ENCODE measurements at regions not wholly inside any gene's neighbourhood (a gene's known extent, or its start where the extent isn't known, plus 50 kb on each side); places are given as distances from the start of the nearest gene placed in this dataset.

GRCh38 chr11:8823174-8823742 lies 87.7 kb upstream of the AKIP1 start:
- no TSS peak for BruUV-seq (replicated peaks)
- Mint-ChIP-seq H3K36me3 (ENCODE audit: insufficient read depth, unreplicated experiment) (no peaks in the 10 kb centered on the region), H3K27me3 (ENCODE audit: unreplicated experiment) (no peaks in the 10 kb centered on the region), H3K4me1 (ENCODE audit: low read depth, unreplicated experiment) (no peaks in the 10 kb centered on the region), H3K9me3 (ENCODE audit: low read depth, unreplicated experiment) (no peaks in the 10 kb centered on the region), H3K27ac (ENCODE audit: unreplicated experiment) (no peak overlapping the region), H3K4me3 (ENCODE audit: low read depth, unreplicated experiment) (no peak overlapping the region)
- no peak for DNase-seq
- no peak for TF ChIP-seq CTCF (IDR thresholded peaks at IDR 0.05; ENCODE audit: unreplicated experiment)
- intact Hi-C loops (cut with micrococcal nuclease; ENCODE audit: unreplicated experiment) = no loop called here
- CTCF ChIA-PET = no interaction called here

- no peak for TF ChIP-seq CTCF (IDR thresholded peaks at IDR 0.05; ENCODE audit: unreplicated experiment)
- Mint-ChIP-seq H3K4me3 (ENCODE audit: low read depth, unreplicated experiment) (no peak overlapping the region), H3K27ac (ENCODE audit: unreplicated experiment) (no peak overlapping the region), H3K4me1 (ENCODE audit: low read depth, unreplicated experiment) (no peaks in the 10 kb centered on the region), H3K27me3 (ENCODE audit: unreplicated experiment) (no peaks in the 10 kb centered on the region), H3K36me3 (ENCODE audit: insufficient read depth, unreplicated experiment) (no peaks in the 10 kb centered on the region), H3K9me3 (ENCODE audit: low read depth, unreplicated experiment) (no peaks in the 10 kb centered on the region)
- no peak for DNase-seq
- BruUV-seq (replicated peaks) = no TSS peak
- intact Hi-C loops (cut with micrococcal nuclease; ENCODE audit: unreplicated experiment) = no loop called here
- CTCF ChIA-PET = interaction anchor here (0.6 to 1.3 kb wide), 2 partner anchors 16 to 44 kb away, joined by 3 to 5 read pairs; a partner anchor contains a TSS
Measured at GRCh38 chr11:8826139-8826786, 84.7 kb upstream of the AKIP1 start.

GRCh38 chr11:8826901-8827560 lies 84.0 kb upstream of the AKIP1 start:
- intact Hi-C loops (cut with micrococcal nuclease; ENCODE audit: unreplicated experiment) = no loop called here
- CTCF ChIA-PET = interaction anchor here (1.3 kb wide), 1 partner anchor 17 kb away, joined by 5 read pairs; a partner anchor contains a TSS
- H3K4me1 Mint-ChIP-seq (ENCODE audit: low read depth, unreplicated experiment) = no peaks in the 10 kb centered on the region
- BruUV-seq (replicated peaks) = no TSS peak
- DNase-seq = no peak
- H3K27me3 Mint-ChIP-seq (ENCODE audit: unreplicated experiment) = no peaks in the 10 kb centered on the region
- H3K4me3 Mint-ChIP-seq (ENCODE audit: low read depth, unreplicated experiment) = no peak overlapping the region
- H3K9me3 Mint-ChIP-seq (ENCODE audit: low read depth, unreplicated experiment) = no peaks in the 10 kb centered on the region
- H3K36me3 Mint-ChIP-seq (ENCODE audit: insufficient read depth, unreplicated experiment) = no peaks in the 10 kb centered on the region
- H3K27ac Mint-ChIP-seq (ENCODE audit: unreplicated experiment) = no peak overlapping the region
- TF ChIP-seq CTCF (IDR thresholded peaks at IDR 0.05; ENCODE audit: unreplicated experiment) = no peak

GRCh38 chr11:8828046-8828445 lies 82.9 kb upstream of the AKIP1 start:
- no peaks in the 10 kb centered on the region for H3K36me3 Mint-ChIP-seq (ENCODE audit: insufficient read depth, unreplicated experiment)
- TF ChIP-seq CTCF (IDR thresholded peaks at IDR 0.05; ENCODE audit: unreplicated experiment) = no peak
- peaks cover 8% of the 10 kb centered on the region for H3K4me1 Mint-ChIP-seq (ENCODE audit: low read depth, unreplicated experiment)
- intact Hi-C loops (cut with micrococcal nuclease; ENCODE audit: unreplicated experiment) = no loop called here
- no peak overlapping the region for H3K27ac Mint-ChIP-seq (ENCODE audit: unreplicated experiment)
- H3K27me3 Mint-ChIP-seq (ENCODE audit: unreplicated experiment) = no peaks in the 10 kb centered on the region
- no peak for DNase-seq
- BruUV-seq (replicated peaks) = no TSS peak
- CTCF ChIA-PET = no interaction called here
- H3K4me3 Mint-ChIP-seq (ENCODE audit: low read depth, unreplicated experiment) = no peak overlapping the region
- no peaks in the 10 kb centered on the region for H3K9me3 Mint-ChIP-seq (ENCODE audit: low read depth, unreplicated experiment)
